NCI-H2107 treated with DMSO at 0.1 percent for 48 hours (cell line): ENCODE measurements at regions not wholly inside any gene's neighbourhood (a gene's known extent, or its start where the extent isn't known, plus 50 kb on each side); places are given as distances from the start of the nearest gene placed in this dataset.
"Not testable (repeated sequence)": the region's sequence is repeated elsewhere in the genome, so short reads cannot be mapped to it uniquely, and the experiment has no call there.

Experiments used
- DNase-seq: peaks from one replicate; lab custom pipeline; 2025; ENCODE audit not compliant: unreplicated experiment; lab: John Stamatoyannopoulos, UW

DNA sequence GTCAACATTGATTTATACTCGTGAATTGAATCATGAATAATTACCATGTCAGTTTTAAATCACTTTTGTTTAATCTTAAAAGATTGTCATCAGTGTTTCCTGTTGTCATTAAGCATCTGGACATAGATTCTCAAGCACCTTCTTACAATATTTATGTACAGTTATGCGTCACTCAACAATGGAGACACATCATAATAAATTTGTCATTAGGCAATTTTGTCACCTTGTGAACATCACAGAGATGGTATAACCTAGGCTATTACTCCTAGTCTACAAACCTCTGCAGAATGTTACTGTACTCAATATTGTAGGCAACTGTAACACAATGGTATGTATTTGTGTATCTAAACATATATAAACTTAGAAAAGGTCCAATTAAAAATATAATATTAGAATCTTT lies 2130.9 kb upstream of the PCDH20 start:
- no peak for DNase-seq

DNA sequence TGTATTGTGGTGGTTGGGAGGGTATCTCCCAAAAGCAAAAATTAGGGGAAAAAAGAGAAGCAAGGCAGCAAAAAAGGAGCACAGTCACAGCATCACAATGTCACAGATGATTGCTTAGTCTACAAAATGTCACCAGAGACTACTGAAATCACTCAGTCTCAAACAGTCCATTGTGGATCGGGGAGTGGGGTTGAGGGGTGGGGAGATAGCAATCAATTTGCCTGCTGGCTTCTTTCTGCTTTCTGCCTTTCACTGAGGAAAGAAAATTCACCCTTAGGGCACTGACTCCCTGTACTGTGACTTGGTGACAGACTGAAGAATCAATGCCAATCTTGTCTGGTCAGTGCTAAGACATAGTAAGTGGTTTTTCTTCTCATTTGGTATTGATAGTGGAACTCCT lies 2127.1 kb upstream of the PCDH20 start:
- DNase-seq: no peak

DNA sequence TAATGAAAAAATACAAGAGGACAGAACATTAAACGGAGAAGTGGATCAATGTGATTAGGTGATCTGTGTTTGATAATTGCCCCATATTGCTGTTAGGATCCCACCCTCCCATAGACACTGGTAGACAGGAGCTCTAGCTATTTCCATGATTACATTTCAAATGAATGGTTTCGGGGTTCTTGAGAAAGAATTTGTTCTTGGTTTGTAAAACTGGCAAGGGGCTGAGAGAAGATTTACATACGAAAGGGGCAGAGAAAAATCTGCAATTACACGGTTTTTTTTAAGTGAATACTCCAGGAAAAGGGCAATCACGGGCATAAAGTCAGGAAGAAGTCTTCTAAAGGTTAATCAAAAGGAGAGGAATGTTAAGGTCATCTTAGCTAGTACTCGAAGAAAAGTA lies 2125.7 kb upstream of the PCDH20 start:
- DNase-seq: no peak

DNA sequence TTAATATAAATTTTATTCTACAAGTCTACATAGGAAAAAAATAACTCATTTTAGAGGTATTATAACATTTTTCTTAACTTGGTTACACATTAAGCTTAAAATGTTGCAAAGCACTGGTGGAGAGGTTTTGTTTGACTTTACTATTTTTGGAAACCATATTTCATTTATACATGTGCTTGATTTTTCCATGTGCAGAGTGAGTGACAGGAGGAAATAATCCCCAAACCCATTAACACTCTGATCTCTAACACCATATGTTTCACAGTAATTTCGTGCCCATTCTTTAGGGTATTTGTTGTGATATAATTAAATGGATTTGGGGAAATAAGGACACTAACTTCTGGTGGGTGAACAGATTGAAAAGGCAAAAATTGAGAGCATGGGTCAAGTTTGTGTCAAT lies 2124.4 kb upstream of the PCDH20 start:
- no peak for DNase-seq

DNA sequence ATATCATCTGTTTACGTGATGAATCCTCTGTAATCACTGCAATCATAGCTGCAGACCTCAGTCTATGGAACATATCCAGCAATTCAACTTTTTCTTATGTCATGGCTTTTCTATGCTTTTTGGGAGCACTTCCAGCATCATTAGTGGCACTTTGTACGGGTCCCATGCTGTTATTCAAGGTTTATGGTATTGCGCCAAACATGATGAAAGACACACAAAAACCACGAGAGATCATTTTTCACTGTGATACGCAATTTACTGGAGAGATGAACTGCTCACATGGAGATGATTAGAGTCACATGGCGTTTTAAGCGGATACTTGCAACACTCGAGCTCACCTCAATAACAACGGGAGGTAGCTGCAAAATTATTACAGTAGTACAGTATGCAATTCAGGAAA lies 2101.7 kb upstream of the PCDH20 start:
- DNase-seq: peak; percentile 81

DNA sequence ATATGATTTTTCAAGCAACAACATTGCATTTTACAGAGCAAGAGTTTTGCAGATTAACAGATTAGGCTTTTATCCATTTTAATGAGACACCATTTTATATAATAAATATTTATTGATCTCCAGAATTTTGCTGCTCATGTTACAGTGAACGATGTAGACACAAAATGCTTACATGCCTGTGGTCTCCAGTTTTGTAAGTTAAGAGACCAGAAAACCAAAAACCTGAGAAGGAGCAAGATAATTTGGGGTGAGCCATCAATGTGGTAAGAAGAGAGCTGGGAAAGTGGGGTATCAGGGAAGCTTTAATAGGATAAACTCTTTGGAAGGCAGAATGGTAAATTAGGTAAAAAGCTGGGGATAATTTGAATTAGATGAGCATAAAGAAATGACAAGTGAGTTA lies 2100.5 kb upstream of the PCDH20 start:
- DNase-seq: no peak

DNA sequence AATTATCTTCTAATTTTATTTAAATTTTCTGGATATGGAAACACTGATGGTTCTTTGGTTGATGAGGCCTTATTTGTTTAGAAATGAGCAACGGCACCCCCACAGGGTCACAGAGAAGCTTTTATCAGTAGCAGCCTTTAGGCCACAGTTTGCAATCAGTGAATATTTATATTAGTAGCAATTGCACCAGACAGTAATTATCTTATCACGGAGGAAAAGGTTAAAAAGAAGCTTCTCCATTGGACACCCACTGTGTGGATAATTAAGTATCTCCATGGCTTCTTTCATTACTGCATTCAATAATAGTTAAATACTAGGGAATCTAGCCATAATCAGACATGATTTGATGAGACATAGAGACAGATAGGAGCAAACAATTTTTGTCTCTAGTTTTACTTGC lies 2099.2 kb upstream of the PCDH20 start:
- no peak for DNase-seq

DNA sequence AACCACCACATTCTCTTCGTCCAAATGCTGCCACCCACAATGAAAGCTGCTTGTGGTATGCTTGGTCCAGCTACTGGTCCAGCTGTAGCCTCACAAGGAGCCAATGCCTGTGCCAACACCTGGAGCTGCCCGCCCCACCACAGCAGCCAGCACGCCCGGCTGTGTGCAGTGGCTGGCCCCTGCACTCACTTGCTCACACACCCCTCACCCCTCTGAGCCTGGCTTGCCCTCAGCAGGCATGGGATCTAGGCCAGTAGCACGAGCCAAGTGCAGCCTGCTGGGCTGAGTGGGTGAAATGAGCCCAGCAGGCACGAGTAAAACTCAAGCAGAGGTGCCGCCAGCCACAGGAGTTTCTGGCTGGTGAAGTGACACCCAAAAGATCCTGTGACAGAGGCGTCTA lies 2096.4 kb upstream of the PCDH20 start:
- DNase-seq: no peak

DNA sequence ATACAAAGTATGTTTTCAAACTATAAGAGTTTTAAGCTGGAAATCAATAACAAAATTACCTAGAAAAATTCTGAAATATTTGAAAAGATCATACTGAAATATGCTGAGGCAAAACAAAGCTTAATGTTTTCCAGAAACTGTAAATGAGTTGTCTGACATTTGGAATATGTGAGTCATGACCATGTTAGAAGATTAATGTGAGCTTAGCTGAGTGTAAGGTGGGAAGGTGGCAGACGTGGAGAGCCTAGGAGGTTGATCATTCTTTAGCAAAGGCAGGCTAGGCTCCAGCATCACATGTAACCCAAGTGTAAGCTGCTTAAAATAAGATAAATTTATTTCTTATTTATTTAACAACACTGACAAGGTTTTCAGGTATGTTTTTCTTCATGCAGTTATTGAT lies 2086.1 kb upstream of the PCDH20 start:
- no peak for DNase-seq

DNA sequence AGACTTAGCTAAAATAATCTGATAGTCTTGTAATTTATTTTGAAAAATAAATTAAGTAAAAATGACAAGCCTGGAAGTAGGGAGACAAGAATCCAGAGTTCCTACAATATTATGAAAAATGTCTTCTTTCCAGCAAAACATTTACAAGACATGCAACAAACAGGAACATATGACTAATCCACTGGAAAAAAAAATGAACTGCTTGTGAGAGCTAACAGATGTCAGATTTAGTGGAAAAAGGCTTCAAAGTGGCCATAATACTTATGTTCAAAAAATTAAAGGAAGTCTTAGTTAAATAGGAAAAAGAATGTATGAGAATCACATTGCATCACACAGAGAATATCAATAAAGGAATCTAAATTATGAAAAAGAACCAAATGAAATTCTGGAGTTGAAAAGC lies 2082.0 kb upstream of the PCDH20 start:
- no peak for DNase-seq

DNA sequence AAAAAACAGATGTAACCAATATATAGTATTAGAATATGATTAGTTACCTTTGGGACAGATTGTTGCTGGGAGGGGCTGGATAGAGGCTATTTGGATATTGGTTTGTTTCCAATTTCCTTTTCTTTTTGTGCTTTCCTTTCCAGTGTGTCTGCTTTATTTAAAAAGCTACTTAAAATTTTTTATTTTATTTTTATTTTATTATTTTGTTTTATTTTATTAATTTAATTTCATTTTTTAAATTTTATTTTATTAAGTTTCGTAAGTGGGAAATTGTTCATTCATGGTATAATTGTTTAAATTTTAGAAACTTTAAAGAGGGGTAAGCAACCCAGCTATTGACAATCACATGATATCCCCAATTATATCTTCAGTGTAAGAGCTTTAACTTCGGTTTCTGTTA lies 2077.0 kb upstream of the PCDH20 start:
- no peak for DNase-seq

DNA sequence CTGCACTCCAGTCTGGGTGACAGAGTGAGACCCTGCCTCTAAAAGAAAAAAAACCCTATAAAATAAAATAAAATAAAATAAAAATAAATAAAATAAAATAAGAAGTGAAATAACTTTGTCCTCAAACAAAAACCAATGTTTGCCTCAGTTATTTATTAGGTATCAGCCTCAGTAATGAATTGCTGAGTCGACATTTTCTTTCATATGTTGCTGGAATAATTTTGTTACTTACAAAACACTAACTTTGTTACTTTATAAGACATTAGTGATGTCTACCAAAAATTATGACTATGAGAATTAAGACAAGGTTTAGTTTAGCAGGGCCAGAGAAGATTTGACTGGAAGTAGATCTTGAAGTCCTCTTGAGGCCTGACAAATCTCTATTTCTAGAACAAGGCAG lies 2074.5 kb upstream of the PCDH20 start:
- DNase-seq: no peak

DNA sequence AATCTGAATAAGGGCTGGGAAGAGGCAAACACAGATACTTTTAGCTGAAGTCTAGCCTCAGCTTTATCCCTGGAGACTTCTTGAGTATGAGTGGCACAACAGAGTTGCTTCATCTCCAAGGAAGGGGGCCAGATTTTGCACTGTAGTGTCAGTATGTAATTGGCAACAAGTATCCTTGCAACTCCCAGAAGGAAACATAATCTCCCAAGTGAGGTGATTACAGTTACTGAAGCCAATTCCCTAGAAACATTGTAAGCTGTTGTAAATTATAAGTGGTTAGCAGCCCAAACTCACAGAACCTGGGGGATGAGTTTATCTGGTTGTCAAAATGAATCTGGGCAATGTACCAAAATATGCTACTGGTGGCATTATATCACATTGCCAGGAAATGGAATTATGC lies 2065.7 kb upstream of the PCDH20 start:
- DNase-seq: no peak

DNA sequence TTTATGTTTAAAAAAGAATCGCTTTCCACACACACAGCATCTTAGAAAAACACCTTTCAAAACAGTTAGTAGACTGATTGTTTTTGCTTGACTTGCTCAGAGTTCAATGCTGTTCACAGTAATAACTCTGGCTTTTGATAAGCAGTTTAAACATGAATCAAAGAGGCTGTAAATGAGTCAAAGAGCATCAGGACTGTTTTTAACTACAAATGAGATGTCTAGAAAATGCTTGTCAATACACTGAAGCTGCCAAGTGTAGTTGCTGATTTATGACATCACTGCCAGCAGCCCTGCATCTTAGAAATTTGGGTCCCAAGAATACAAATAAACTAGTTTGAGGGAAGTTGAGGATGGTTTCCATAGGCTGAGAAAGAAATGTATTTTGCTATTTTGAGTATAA lies 2057.1 kb upstream of the PCDH20 start:
- no peak for DNase-seq

DNA sequence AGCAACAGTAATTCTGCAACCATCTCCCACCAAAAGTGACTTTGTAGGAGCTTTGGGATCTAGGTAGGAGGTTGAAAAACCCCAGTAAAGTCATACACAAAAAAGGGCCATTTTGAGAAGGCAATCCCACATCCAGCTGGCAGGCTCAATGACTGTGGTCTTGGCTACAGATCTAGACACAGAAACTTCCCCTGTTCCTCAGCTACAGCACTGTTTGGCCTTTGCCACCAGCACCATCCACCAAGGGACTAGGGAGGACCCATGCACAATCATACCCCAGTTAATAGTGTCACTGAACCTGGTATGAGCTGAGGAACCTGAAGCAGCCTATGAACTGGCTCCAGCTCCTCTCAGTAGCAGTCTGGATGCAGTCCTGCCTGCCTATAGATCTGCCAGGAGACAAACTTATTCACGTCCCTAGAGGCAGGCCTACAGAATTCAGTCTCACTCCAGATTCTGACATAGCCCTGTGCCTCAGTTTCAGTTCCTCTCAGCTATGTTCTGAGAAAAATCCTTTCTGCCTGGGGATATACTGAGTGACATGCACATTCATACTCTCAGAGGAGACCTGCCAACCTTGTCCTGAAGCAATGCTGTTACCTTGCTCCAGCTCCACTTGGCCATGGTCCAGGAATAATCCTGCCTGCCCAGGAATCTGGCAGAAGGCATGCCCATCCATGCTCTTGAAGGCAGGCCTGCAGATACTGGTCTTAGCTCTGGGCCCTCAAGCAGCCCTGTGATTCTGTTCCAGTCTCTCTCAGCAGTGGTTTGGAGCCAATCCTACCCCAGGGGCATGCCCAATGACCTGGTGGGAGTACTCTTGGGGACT lies 2048.3 kb upstream of the PCDH20 start:
- no peak for DNase-seq

DNA sequence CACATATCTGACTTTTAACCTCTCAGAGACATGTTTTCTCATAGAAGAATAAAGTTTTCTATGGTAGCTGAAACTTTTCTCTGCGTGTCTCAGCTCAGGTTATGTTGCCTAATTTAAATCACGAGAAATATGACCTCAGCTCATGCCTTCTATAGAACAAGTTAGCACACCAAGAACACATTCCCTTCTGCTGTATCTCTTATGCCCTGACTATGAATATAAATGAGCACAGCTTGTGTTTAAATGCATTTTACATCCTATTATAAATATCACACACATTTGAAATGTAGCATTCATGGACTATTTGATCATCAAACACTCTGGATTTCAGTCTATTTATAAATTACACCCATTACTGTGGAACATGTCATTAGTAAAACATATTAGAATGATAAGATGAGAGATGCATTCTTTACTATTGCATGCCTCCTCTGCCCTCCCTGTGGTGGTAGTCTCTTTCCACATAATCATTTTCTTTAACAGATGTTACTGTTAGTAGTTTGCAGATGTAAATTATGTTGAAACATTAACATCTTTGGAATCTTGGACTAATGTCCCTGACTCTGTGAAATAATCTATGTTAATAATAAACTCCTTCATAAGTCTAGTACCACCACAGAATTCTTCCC lies 2044.9 kb upstream of the PCDH20 start:
- no peak for DNase-seq

DNA sequence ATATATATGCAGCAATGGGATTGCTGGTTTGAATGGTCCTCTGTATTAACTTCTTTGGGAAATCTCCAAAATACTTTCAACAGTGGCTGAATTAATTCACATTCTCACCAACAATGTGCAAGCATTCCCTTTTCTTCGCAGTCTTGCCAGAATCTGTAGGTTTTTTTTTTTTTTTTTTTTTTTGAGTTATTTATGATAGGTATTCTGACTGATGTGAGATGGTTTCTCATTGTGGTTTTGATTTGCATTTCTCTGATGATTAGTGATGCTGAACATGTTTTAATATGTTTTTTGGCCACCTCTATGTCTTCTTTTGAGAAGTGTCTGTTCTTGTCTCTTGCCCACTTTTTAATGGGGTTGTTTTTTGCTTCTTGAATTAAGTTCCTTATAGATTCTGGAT lies 2041.5 kb upstream of the PCDH20 start:
- no peak for DNase-seq

DNA sequence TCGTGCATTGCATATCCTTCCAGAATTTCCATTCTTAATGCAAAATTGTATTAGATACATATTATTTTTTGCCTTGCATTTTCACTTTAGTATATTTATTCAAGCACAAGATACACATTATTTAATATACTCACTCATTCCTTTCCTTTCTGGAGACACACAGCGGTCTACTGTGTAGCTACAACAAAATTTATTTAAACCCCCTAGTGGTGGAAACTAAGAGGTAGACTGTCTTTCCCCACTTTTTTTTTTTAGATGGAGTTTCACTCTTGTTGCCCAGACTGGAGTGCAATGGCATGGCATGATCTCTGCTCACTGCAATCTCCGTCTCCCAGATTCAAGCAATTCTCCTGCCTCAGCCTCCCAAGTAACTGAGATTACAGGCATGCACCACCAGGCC lies 2040.3 kb upstream of the PCDH20 start:
- no peak for DNase-seq

DNA sequence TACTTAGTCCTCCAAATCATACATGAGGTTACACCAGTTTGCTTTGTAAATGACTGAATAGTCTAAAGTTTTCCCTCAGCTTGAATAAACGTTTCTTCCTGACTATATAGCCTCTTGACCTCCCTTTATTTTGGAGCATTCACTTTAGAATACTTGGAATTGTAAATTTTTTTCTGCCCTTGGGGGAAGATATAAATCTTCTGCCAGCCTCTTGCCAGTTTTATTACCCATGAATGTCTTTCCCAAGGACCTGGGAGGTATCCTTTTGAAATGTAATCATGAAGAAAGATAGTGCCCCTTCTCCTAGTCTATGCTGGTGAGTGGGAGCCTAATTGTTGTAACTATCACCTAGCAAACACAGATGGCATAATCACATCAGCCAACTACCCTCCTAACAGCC lies 2033.9 kb upstream of the PCDH20 start:
- no peak for DNase-seq

DNA sequence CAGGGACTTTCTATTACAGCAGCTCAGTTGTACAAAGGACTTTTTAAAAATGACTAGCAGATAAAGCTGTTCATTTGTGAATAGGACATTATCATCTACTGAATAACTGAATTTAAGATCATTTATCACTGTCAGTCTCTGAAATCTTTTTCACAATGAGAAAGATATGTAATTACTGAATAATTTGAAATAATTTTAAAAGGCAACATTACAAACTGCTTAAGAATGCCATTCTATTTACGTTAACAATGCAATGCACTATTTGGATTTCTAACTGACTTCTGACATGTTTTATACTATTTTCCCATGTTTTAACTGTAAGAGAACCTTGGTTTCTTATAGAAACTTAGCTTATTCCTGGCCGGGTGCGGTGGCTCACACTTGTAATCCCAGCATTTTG lies 2033.0 kb upstream of the PCDH20 start:
- DNase-seq: no peak

DNA sequence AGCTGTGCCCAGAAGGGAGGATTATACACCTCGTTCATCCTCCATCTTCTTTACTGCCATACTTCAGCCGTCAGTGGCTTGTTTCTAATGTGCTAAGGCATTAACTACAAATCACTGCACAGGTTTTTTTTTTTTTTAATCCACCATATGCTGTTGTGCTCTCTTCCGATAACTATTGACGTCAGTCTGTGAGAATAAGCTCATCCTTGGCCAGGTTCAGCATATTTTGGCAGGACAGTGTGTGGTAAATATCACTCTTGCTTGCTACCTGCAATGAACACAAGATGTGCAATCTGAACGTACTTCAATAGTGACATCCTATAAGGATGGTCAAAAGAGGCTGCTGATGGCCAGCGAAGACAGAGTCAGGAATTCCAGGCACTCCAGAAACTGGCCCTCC lies 2030.7 kb upstream of the PCDH20 start:
- no peak for DNase-seq

DNA sequence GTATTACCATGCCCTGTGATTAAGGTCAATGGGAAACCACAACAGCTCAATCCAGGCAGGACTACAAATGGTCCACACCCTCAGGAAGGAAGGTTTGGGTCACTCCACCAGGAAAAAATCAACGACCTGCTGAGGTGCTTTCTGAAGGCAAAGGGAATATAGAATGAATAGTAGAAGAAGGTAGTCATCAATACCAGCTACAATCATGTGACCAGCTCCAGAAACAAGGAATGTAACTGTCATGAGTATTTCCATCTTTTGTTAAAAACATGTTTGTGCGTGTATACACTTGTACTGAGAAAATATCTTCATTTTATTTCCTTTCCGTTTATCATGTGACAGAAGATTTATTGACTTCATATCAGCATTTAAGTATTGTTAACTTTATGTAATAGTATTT lies 2028.6 kb upstream of the PCDH20 start:
- not testable (repeated sequence) for DNase-seq

DNA sequence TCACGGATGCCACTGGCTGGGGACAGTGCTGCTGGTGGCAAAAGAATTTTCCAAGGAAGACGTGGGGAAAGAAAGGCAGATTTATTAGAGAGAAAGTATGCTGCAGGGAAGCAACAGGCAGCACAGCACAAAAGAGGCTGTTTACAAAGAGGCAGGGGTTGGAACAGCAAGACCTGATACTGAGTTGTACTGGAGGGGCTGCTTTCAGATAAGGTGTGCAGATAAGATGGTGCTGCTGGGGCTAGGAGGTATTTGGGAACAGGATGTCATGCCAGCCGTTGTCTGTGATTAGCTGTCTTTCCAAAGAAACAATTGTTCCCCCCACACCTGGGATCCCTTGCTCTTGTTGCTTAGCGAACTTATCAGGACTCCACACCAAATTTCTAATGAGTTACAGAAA lies 2023.3 kb upstream of the PCDH20 start:
- DNase-seq: no peak
